HG02623 (cell line): ENCODE measurements at regions not wholly inside any gene's neighbourhood (a gene's known extent, or its start where the extent isn't known, plus 50 kb on each side); places are given as distances from the start of the nearest gene placed in this dataset.

ENCODE experiments used
- ATAC-seq: cut with Tn5 transposase; IDR thresholded peaks from one replicate; pipeline ENCODE4 v1.9.1; 2021; ENCODE audit warnings: moderate library complexity; ENCODE audit not compliant: unreplicated experiment

GRCh38 chr7:41193738-41194282, 509.1 kb downstream of the INHBA start:
- no peak for ATAC-seq

GRCh38 chr7:41190581-41190980, 512.3 kb downstream of the INHBA start:
- ATAC-seq = no peak

- ATAC-seq = no peak
These were observed 513.0 kb downstream of the INHBA start for GRCh38 chr7:41189866-41190265.

GRCh38 chr7:41188163-41189130, 514.4 kb downstream of the INHBA start:
- no peak for ATAC-seq

GRCh38 chr7:41187322-41187721, 515.6 kb downstream of the INHBA start:
- no peak for ATAC-seq

GRCh38 chr7:41185851-41186250, 517.0 kb downstream of the INHBA start:
- ATAC-seq = no peak

GRCh38 chr7:41183741-41184140, 519.1 kb downstream of the INHBA start:
- no peak for ATAC-seq

GRCh38 chr7:41182782-41183181, 520.1 kb downstream of the INHBA start:
- no peak for ATAC-seq

- no peak for ATAC-seq
These were observed 527.5 kb downstream of the INHBA start for GRCh38 chr7:41175435-41175834.

GRCh38 chr7:41174521-41174920, 528.4 kb downstream of the INHBA start:
- ATAC-seq = no peak

GRCh38 chr7:41170466-41170865, 532.4 kb downstream of the INHBA start:
- no peak for ATAC-seq

- no peak for ATAC-seq
These were observed 533.6 kb downstream of the INHBA start for GRCh38 chr7:41169317-41169716.

- no peak for ATAC-seq
These were observed 535.1 kb downstream of the INHBA start for GRCh38 chr7:41167836-41168235.

GRCh38 chr7:41164440-41164839, 538.5 kb downstream of the INHBA start:
- no peak for ATAC-seq

- no peak for ATAC-seq
These were observed 538.9 kb downstream of the INHBA start for GRCh38 chr7:41163991-41164390.

- ATAC-seq = no peak
These were observed 540.3 kb downstream of the INHBA start for GRCh38 chr7:41162612-41163011.

GRCh38 chr7:41161041-41161587, 541.8 kb downstream of the INHBA start:
- ATAC-seq = no peak

GRCh38 chr7:41156268-41156667, 546.6 kb downstream of the INHBA start:
- no peak for ATAC-seq

GRCh38 chr7:41153268-41153667, 549.6 kb downstream of the INHBA start:
- ATAC-seq = no peak

GRCh38 chr7:41152179-41152678, 550.7 kb downstream of the INHBA start:
- ATAC-seq = no peak

- no peak for ATAC-seq
These were observed 553.3 kb downstream of the INHBA start for GRCh38 chr7:41149576-41149975.

GRCh38 chr7:41148521-41148951, 554.4 kb downstream of the INHBA start:
- no peak for ATAC-seq
